Left renal pelvis (tissue), 4 donors: ENCODE measurements at regions not wholly inside any gene's neighbourhood (a gene's known extent, or its start where the extent isn't known, plus 50 kb on each side); places are given as distances from the start of the nearest gene placed in this dataset.

Experiments
- DNase-seq, 4 donors: peaks; one replicate each; pipeline ENCODE4 v3.0.0-alpha.2; 2013; ENCODE audit warnings: low read depth in 4 of 4, low spot score in 3 of 4

GRCh38 chr7:45235905-45236304, 78.3 kb downstream of the RAMP3 start:
- no peak for DNase-seq

- DNase-seq: no peak
These were observed 79.1 kb downstream of the RAMP3 start for GRCh38 chr7:45236666-45237065.

GRCh38 chr7:45237788-45238461, 80.3 kb downstream of the RAMP3 start:
- DNase-seq: no peak

- no peak for DNase-seq
These were observed 81.2 kb downstream of the RAMP3 start for GRCh38 chr7:45238806-45239205.

GRCh38 chr7:45239486-45239885, 81.9 kb downstream of the RAMP3 start:
- no peak for DNase-seq

- DNase-seq: no peak
These were observed 82.7 kb downstream of the RAMP3 start for GRCh38 chr7:45240273-45240771.

GRCh38 chr7:45240926-45241325, 83.3 kb downstream of the RAMP3 start:
- DNase-seq: no peak

- DNase-seq: no peak
These were observed 83.9 kb downstream of the RAMP3 start for GRCh38 chr7:45241339-45242109.

GRCh38 chr7:45242261-45242660, 84.7 kb downstream of the RAMP3 start:
- DNase-seq: no peak

- no peak for DNase-seq
These were observed 85.1 kb downstream of the RAMP3 start for GRCh38 chr7:45242698-45243097.

- no peak for DNase-seq
These were observed 87.4 kb downstream of the RAMP3 start for GRCh38 chr7:45244981-45245380.

- no peak for DNase-seq
These were observed 88.7 kb downstream of the RAMP3 start for GRCh38 chr7:45246339-45246738.

GRCh38 chr7:45252248-45252647, 94.7 kb downstream of the RAMP3 start:
- no peak for DNase-seq

- DNase-seq: no peak
These were observed 95.3 kb downstream of the RAMP3 start for GRCh38 chr7:45252857-45253256.

- DNase-seq: no peak
These were observed 95.8 kb downstream of the RAMP3 start for GRCh38 chr7:45253368-45253767.

GRCh38 chr7:45255187-45255586, 97.6 kb downstream of the RAMP3 start:
- DNase-seq: no peak

GRCh38 chr7:45256309-45256708, 98.7 kb downstream of the RAMP3 start:
- no peak for DNase-seq

GRCh38 chr7:45256775-45257174, 99.2 kb downstream of the RAMP3 start:
- no peak for DNase-seq

- no peak for DNase-seq
These were observed 99.7 kb downstream of the RAMP3 start for GRCh38 chr7:45257284-45257683.

- DNase-seq: no peak
These were observed 101.1 kb downstream of the RAMP3 start for GRCh38 chr7:45258533-45259226.

- no peak for DNase-seq
These were observed 101.6 kb downstream of the RAMP3 start for GRCh38 chr7:45259227-45259596.
